NCI-H1436 (cell line): ENCODE measurements at regions not wholly inside any gene's neighbourhood (a gene's known extent, or its start where the extent isn't known, plus 50 kb on each side); places are given as distances from the start of the nearest gene placed in this dataset.

Source experiments
- DNase-seq: peaks from one replicate; lab custom pipeline; 2025; lab: John Stamatoyannopoulos, UW

DNA sequence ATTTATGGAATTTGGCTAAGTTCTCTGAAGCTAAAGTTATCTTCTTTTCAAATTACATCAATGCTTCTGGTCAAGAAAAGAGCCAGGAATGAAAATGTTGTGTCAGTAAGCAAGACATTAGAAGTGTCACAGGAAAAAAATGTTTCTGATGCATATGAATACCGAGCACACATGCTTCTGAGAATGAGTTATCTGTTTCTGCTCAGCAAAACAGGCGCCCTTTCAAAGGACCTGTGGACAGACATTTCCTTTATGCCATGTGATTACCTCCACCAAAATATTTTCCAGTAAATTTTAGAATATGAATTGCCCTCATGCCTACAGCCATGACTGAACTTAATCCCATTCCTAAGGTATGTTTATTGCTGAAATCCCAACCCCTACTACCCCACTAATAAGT is 55.4 kb upstream of the RNF180 start:
- DNase-seq = no peak

DNA sequence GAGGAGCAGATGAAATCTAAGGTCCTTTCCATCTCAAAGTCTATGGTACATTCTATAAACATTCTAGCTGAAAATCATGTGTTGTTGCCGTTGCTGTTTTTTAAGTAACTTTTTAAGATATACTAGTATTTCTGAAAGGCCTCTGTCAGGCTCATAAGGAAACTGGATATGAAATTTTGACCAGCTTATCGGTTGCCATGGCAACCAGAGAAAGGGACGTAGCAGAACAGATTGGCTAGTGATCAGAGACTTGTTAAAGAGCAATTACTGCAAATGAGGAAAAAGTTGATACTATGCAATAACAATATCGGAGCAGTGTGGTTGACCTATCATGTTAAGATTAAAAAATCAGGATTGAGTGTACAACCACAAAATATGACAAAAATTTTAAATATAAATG is 57.0 kb upstream of the RNF180 start:
- DNase-seq = no peak

DNA sequence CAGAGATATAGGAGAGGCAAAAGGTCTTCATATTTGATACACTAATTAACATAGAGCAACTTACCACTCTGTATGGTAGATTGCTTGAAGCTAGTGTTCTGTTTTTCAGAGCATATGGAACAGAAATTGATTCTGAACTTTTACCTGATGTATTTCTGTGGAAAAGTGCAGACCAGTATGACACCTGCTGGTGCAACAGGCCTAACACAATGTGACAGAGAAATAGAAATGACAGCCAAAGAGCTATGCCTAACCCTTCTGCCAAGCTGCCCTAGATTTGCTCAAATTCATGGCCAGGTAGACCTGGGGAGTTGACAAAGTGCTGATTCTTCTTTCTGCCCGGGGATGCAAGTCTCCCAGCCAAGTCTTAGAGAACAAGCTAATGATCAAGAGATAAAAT is 65.4 kb upstream of the RNF180 start:
- DNase-seq = no peak

DNA sequence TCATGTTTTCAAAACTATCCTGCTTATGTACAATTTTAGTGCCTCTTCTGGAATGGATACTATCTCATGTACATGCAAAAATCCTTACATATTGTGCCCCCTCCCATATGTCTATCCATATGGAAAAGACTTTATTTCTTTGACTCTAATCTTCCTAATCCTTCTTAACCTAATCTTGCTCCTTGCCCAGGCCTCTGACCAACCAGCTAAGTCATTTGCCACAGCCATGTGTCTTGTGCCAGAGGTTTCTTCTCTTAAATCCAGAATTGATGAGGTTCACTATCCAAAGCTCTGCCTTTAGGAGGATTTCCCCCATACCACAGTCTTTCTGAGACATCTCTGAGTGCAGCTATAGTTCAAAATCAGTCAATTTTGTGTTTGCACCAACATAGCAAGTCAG is 68.9 kb upstream of the RNF180 start:
- no peak for DNase-seq

DNA sequence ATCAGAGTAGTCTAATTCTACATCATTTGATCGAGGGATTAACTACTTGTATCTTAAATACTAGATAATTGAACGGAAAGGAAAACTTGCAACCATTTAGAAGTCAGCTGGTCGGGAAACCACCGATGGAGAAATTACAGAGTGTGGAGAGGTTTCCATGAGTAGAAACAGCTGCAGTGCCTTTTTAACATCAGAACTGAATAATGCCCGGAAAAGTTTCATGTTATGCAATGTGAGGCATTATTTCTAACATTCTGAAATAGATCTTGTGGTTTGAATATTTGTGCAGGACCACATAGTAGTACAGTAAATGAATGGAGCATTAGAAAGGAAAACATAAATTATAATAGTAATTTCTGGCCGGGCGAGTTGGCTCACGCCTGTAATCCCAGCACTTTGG is 88.1 kb upstream of the RNF180 start:
- DNase-seq = no peak

DNA sequence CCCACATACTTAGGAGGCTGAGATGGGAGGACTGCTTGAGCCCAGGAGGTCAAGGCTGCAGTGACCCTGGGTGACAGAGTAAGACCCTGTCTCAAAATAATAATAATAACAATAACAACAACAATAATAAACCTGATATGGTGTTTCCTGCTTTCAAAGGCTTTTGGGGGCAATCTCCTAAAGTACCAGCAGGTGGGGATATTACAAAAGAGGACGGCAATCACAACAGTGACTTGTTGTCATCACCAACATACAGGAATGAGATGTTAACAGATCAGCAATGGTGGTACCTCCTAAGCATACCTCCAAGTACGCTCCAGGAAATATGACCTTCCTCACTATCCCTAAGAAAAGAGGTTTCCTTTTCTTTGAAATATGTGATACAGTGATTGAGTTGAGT is 91.1 kb upstream of the RNF180 start:
- peak; percentile 8 for DNase-seq

DNA sequence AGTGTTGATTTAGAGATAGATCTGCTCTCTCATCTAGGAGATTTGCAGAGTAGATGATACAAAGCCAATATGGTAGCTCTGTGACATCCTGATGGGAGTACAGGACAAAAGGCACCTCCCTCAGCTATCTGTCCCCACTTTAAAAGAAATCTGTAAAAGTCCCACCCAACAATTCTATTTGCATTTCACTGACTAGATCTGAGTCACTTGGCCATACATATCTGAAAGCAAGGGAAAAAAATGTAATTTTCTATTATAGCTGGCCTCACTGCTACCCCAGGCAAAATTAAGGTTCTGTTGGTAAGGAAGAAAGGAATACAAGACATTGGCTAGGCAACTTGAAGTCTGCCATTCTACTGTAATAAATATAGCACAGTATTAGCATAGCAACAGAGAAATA is 96.2 kb upstream of the RNF180 start:
- no peak for DNase-seq

DNA sequence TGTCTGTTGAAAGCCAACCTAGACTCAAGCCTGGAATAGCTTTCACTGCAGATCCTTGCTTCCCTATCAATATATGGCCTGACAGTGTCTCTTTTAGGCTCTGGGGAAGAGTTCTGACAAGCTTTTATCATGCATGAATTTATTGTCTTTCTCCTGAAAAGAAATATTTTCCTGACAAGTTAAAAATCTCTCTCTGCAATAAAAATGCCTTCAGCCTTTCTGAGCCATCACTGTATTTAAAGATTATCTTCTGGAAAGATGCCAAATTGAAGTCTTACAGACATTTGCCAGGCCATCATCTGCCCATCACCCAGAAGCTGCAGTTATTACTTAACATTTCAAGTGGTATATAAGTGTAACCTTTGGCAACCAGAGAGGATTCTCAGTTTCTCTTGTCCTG is 88.1 kb upstream of the HTR1A start:
- no peak for DNase-seq

DNA sequence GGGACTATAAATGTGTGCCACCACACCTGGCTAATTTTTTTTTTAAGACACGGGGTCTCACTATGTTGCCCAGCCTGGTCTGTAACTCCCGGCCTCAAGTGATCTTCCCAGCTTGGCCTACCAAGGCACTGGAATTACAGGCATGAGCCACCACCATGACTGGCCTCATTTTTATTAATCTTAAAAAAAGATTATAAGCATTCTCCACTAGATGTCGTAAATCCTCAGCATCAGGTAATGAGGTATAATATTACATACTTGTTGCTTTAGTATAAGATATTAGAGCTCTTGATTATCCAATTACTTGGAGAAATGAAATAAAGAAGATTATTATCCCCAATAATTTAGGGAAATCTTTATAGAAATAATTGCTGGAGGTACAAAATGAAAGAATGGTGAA is 78.2 kb upstream of the HTR1A start:
- no peak for DNase-seq

DNA sequence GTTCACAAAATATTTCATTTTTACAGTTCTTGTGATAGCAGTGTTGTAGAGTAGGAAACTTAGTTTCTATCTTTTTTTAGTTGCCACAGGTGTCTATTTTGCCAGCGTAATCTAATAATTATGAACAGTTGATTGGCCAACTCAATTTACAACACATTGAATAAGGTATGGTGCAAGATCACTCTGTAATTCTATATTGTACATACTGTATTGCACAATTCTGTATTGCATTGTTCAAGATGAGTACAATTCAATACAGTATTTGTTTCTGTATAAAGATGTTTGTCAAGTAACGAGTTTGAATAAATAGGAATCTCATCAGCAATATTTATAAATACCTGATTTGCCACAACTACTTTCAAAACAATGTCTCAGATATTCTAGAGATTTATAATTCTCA is 64.2 kb upstream of the HTR1A start:
- no peak for DNase-seq

DNA sequence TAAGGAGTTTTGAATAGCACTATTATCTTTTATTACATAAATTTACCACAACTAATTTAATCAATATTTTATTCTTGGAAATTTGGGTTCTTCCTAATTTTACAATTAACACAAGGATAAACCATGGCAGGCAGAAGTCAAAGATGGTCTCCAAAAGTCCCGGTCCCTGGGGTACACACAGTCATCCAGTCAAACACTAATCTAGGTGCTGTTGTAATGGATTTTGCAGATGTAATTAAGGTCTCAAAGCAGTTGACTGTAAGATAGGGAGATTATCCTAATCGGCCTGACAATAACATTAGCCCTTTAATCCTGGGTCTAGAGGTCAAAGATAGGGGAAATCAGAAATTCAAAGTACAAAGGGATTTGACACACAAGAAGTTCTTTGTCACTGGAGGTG is 57.5 kb upstream of the HTR1A start:
- DNase-seq = no peak

DNA sequence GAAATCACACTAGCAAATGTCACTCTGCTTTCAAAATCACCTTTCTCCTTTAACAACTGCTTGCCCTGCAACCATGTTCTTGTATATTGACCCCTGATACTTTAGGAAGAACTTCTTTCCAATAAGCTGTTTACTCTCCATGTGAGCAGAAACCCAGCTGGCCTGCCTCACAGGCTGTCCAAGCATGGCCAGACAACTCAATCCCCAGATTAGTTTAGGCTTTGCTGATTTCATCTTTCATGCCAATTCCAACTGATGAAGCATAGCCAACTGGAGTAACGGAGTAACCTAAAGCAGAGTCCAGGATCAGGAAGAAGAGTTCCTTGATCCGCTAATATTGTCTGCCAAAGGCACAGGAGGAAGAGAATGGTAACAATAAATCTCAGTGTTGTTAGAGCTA is 56.7 kb upstream of the HTR1A start:
- no peak for DNase-seq

DNA sequence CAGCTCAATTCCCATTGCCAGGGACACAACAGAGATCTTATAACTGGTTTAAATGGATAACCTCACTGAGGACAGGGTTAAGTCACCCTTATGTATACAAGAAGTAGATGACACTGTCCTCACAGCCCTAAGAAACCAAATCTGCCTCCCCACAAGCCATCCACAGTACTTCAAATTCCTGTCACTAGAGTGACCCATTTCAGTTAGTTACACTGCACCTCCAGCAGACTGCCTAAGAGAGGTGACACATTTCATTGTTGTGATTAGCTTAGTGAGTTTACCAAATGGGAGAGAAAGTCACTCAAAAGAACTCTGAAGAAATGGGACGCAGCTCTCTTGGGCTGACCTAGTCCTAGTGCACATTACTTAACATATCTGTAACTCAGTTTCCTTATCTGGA is 53.6 kb upstream of the HTR1A start:
- no peak for DNase-seq
